ENCODE measurements at regions not wholly inside any gene's neighbourhood (a gene's known extent, or its start where the extent isn't known, plus 50 kb on each side); places are given as distances from the start of the nearest gene placed in this dataset.

DNA sequence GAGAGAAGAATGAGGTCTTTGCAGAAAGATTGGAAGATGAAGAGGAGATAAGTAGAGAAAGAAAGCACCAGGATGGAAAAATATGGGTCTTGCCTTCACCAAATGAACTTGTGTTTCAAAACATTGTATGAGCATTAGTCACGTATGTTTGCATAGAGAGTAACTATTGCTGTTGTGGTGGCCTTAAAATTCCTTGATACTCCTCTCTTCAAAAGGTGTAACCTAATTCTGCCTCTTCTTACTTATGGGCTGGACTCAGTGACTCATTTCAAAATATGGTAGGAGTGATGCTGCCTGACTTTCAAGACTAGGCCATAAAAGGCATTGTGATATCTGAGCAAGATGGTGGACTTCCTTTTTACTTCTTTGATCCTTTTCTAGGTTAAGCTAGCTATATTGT lies 228.7 kb upstream of the ZNF385D start:
- 93 to 94% methylated on average over 1 of the region's 1 CpG for WGBS, 2 donors
- intact Hi-C loops (cut with DNase I): no loop called here
- Histone ChIP-seq H3K4me3 (no peak overlapping the region), H3K27ac (no peak overlapping the region), H3K36me3 (replicated peaks in 1 of 2; ENCODE audit: insufficient read depth in 1 of 2, low read depth in 2 of 2) (no peaks in the 10 kb centered on the region), H3K4me1 (no peaks in the 10 kb centered on the region), H3K27me3 (no peaks in the 10 kb centered on the region), H3K9me3 (no peaks in the 10 kb centered on the region)
- TF ChIP-seq POLR2A (IDR thresholded peaks at IDR 0.05): no peak
- TF ChIP-seq, protein P1, sequence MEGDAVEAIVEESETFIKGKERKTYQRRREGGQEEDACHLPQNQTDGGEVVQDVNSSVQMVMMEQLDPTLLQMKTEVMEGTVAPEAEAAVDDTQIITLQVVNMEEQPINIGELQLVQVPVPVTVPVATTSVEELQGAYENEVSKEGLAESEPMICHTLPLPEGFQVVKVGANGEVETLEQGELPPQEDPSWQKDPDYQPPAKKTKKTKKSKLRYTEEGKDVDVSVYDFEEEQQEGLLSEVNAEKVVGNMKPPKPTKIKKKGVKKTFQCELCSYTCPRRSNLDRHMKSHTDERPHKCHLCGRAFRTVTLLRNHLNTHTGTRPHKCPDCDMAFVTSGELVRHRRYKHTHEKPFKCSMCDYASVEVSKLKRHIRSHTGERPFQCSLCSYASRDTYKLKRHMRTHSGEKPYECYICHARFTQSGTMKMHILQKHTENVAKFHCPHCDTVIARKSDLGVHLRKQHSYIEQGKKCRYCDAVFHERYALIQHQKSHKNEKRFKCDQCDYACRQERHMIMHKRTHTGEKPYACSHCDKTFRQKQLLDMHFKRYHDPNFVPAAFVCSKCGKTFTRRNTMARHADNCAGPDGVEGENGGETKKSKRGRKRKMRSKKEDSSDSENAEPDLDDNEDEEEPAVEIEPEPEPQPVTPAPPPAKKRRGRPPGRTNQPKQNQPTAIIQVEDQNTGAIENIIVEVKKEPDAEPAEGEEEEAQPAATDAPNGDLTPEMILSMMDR (IDR thresholded peaks at IDR 0.05): no peak
- DNase-seq (no peak), ATAC-seq (no peak)

DNA sequence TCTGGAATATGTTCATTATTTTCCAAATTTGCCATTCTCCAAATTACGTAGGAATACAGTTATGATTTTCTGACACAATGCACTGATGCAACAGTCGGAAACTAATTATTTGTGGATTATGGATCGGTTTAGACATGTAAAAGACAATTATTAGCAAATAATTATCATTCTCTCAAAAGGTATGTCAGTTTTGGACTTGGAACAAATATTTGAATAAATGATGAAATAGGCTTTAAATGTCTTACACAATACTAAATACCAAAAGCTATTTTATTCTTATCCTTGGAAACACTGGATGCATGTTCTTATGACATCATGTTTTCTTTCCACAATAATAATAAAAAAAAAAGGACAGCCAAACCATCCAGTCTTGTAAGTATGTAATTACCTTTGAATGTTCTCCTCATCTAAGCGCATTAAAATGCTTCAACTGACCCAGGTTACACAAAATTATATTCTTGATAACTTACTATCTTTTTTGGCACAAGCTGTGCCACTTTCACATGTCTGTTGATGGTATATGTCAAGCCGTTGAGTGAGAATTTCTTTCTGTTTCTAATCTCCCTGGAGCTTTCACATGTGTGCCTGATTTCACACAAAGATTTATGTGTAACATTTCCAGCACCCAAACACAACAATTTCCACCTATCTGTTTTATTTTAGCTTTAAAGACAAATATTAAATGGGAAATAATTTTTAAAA lies 238.5 kb upstream of the ZNF385D start:
- DNase-seq (no peak), ATAC-seq (no peak)
- H3K36me3 ChIP-seq (replicated peaks in 1 of 2; ENCODE audit: insufficient read depth in 1 of 2, low read depth in 2 of 2): no peaks in the 10 kb centered on the region
- H3K27ac ChIP-seq: no peak overlapping the region
- WGBS, 2 donors: 55 to 66% methylated on average over 5 of the region's 5 CpGs
- no peaks in the 10 kb centered on the region for H3K27me3 ChIP-seq
- H3K9me3 ChIP-seq: no peaks in the 10 kb centered on the region
- intact Hi-C loops (cut with DNase I): no loop called here
- no peaks in the 10 kb centered on the region for H3K4me1 ChIP-seq
- TF ChIP-seq POLR2A (IDR thresholded peaks at IDR 0.05): no peak
- TF ChIP-seq, protein P1 (IDR thresholded peaks at IDR 0.05): no peak
- H3K4me3 ChIP-seq: no peak overlapping the region

GRCh38 chr3:21991061-21991460 lies 240.1 kb upstream of the ZNF385D start:
- H3K4me3 ChIP-seq: no peak overlapping the region
- 52 to 57% methylated on average over 3 of the region's 3 CpGs for WGBS, 2 donors
- TF ChIP-seq POLR2A (IDR thresholded peaks at IDR 0.05): no peak
- TF ChIP-seq, protein P1 (IDR thresholded peaks at IDR 0.05): no peak
- H3K27ac ChIP-seq: no peak overlapping the region
- intact Hi-C loops (cut with DNase I): no loop called here
- H3K9me3 ChIP-seq: no peaks in the 10 kb centered on the region
- H3K36me3 ChIP-seq (replicated peaks in 1 of 2; ENCODE audit: insufficient read depth in 1 of 2, low read depth in 2 of 2): no peaks in the 10 kb centered on the region
- no peaks in the 10 kb centered on the region for H3K4me1 ChIP-seq
- H3K27me3 ChIP-seq: no peaks in the 10 kb centered on the region
- no peak for ATAC-seq
- no peak for DNase-seq

DNA sequence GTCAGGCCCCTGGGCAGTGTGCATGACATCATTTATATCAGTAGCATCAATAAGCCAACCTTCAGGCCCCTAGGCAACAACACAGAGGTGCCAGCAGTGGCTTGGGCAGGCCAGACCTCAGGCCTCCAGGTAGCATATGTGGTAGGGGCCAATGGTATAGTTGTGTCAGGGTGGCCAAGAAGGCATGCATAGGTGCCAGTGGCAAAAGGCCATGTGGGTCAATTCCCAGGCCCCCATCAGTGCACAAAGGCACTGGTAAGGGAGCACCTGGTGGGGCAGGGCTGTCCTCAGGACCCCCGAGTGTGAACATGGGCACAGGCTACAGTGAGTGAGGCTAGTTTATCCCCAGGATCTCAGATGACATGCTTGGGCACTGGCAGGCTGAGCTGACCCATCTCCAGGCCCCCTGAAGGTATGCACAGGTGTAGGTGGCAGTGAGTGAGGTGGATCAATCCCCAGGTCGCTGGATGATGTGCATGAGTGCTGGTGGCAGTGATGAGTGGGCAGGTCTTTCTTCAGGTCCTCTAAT lies 244.1 kb upstream of the ZNF385D start:
- Histone ChIP-seq H3K4me1 (no peaks in the 10 kb centered on the region), H3K4me3 (no peak overlapping the region), H3K9me3 (no peaks in the 10 kb centered on the region), H3K27ac (no peak overlapping the region), H3K36me3 (replicated peaks in 1 of 2; ENCODE audit: insufficient read depth in 1 of 2, low read depth in 2 of 2) (no peaks in the 10 kb centered on the region), H3K27me3 (no peaks in the 10 kb centered on the region)
- DNase-seq (no peak), ATAC-seq (no peak)
- WGBS, 2 donors: 33 to 47% methylated on average over 2 of the region's 2 CpGs
- intact Hi-C loops (cut with DNase I): no loop called here
- TF ChIP-seq, protein P1 (IDR thresholded peaks at IDR 0.05): no peak
- TF ChIP-seq POLR2A (IDR thresholded peaks at IDR 0.05): no peak

DNA sequence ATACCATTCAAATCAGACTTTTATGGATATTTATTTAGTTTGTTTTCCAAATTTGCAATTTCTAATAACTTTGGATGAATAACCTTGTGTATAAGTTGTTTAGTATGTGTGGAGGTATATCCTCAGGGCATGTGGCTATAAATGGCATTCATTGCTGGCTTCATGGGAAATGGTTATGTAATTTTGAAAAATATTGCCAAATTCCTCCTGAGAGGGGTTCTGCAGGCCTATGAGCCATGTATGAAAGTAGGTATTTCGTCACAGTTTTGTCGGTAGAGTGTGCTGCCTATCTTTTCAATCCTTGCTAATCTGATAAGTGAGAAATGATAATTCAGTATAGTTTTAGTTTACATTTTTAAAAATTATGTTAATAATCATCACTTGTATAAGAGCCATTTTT lies 256.4 kb upstream of the ZNF385D start:
- Histone ChIP-seq H3K4me3 (no peak overlapping the region), H3K27me3 (no peaks in the 10 kb centered on the region), H3K4me1 (no peaks in the 10 kb centered on the region), H3K36me3 (replicated peaks in 1 of 2; ENCODE audit: insufficient read depth in 1 of 2, low read depth in 2 of 2) (no peaks in the 10 kb centered on the region), H3K27ac (no peak overlapping the region), H3K9me3 (no peaks in the 10 kb centered on the region)
- TF ChIP-seq POLR2A (IDR thresholded peaks at IDR 0.05): no peak
- TF ChIP-seq, protein P1 (IDR thresholded peaks at IDR 0.05): no peak
- no peak for ATAC-seq
- WGBS, 2 donors: 74% methylated on average over 2 of the region's 2 CpGs
- intact Hi-C loops (cut with DNase I): no loop called here
- DNase-seq: no peak
